Heart left ventricle (tissue), 13 donors: ENCODE measurements at regions not wholly inside any gene's neighbourhood (a gene's known extent, or its start where the extent isn't known, plus 50 kb on each side); places are given as distances from the start of the nearest gene placed in this dataset.

Experiments
- CTCF ChIP-seq, 12 donors: fragments of 200-600 bp; sonication (generic) in 4 of 12; IDR thresholded peaks; one replicate each; pipeline versions ENCODE4 v1.5.0 to v1.8.0; 2018 to 2022; ENCODE audit warnings: antibody characterized with exemption in 12 of 12, mild to moderate bottlenecking in 5 of 12
- POLR2A ChIP-seq, 2 donors: fragments of 450-650 bp; IDR thresholded peaks; one replicate each; pipeline ENCODE4 v1.6.1; 2017; ENCODE audit warnings: antibody characterized with exemption in 2 of 2, mild to moderate bottlenecking in 2 of 2, moderate library complexity in 2 of 2
- donor health status: ischemic (EF 13 %, LVEDD 7.1; RV severe dilation, severe dysfunction).
- donor health status: DM: no; HTN: yes; CAD: no.
- donor health status: DM: no; HTN: no; CAD: no.
- donor health status: ischemic (EF 25% LVEDD 6.9; RV normal size, moderate dysfunction).
- donor health status: ischemic (EF 25% LVEDD 5.7; RV mildly dilated, moderate dysfunction).
- donor health status: ischemic (EF 35%, LVEDD 5.7; RV mildly dilated, moderate dysfunction).
- donor health status: nonischemic (EF 11% LVEDD 7.7; RV severe dilation, severe dysfunction).
- donor health status: DM: yes; HTN: yes; CAD: no.
- donor health status: PGD.
- donor health status: ischemic (EF 29% LVEDD 5.4; RV normal size, mild dysfunction).
- donor health status: nonischemic (EF 23%, LVEDD 6.1; RV moderate dilation, normal function).

GRCh38 chr4:56086561-56086960 is 137.8 kb downstream of the CEP135 start:
- TF ChIP-seq POLR2A (IDR thresholded peaks at IDR 0.05) (no peak), CTCF (IDR thresholded peaks at IDR 0.05) (no peak)
